HCT116 (cell line): ENCODE measurements at regions not wholly inside any gene's neighbourhood (a gene's known extent, or its start where the extent isn't known, plus 50 kb on each side); places are given as distances from the start of the nearest gene placed in this dataset.

Experiments used
- ATAC-seq: fragments of 200-7000 bp; cut with Tn5 transposase; 2 replicates; pipeline ENCODE4 v1.9.1; 2020; ENCODE audit warnings: mild to moderate bottlenecking, moderate library complexity
- BruUV-seq: library from RNA; stranded (reverse); fragments of 400-500 nt; replicated peaks from 2 replicates; lab custom pipeline; 2021; lab: Mats Ljungman, UMichigan
- CTCF ChIA-PET: fragments of 300-600 bp; sonication (Branson Sonifier 250); formaldehyde crosslinking; loops from one replicate; lab custom pipeline; 2021; ENCODE audit warnings: antibody characterized with exemption; lab: Charles Lee
- POLR2A ChIA-PET: fragments of 300-600, 350-600 bp; sonication (Branson Sonifier 250); formaldehyde crosslinking; loops from one replicate; lab custom pipeline; 2021; ENCODE audit warnings: antibody characterized with exemption; lab: Charles Lee
- RAD21 ChIA-PET, 2 experiments: fragments of 300-600 bp; sonication (Branson Sonifier 250); formaldehyde crosslinking; loops; one replicate each; lab custom pipeline; 2023; ENCODE audit warnings: low total read pairs in 2 of 2; ENCODE audit not compliant: uncharacterized antibody in 2 of 2, unreplicated experiment in 2 of 2, low non-redundant PET in 1 of 2; lab: Charles Lee
- DNase-seq: peaks from one replicate; pipeline ENCODE4 v3.0.0-alpha.2; 2010; ENCODE audit warnings: low read depth, low spot score
- H2AFZ ChIP-seq: fragments of 200-600 bp; shearing (Covaris generic), sonication (generic); 2 replicates; pipeline ENCODE4 v1.6.1; 2017; ENCODE audit warnings: low read depth, mixed run types, mixed read lengths, antibody characterized with exemption, low read length; ENCODE audit not compliant: poor library complexity, severe bottlenecking
- H3K27ac ChIP-seq: 2 replicates; pipeline ENCODE4 v1.5.1; 2012; ENCODE audit warnings: low read depth, low read length
- H3K27me3 ChIP-seq: fragments of 200-600 bp; sonication (generic); 2 replicates; pipeline ENCODE4 v1.6.1; 2016; ENCODE audit warnings: mixed run types, low read length, mixed read lengths; ENCODE audit not compliant: insufficient read depth
- H3K36me3 ChIP-seq, 2 experiments: fragments of 200-500 bp in 1 of 2; fragments of 200-600 bp in 1 of 2; sonication (Bioruptor generic) in 1 of 2; sonication (generic) in 1 of 2; 2 replicates each; pipeline versions ENCODE4 v1.5.1 to v1.6.1; 2014 to 2016; ENCODE audit warnings: low read length in 2 of 2, inconsistent platforms in 1 of 2, mixed read lengths in 1 of 2, mixed run types in 1 of 2; ENCODE audit not compliant: insufficient read depth in 2 of 2, control insufficient read depth in 1 of 2
- H3K4me1 ChIP-seq, 2 experiments: fragments of 200-600 bp in 1 of 2; sonication (generic) in 1 of 2; 2 replicates each; pipeline versions ENCODE4 v1.5.1 to v1.6.1; 2012 to 2017; ENCODE audit warnings: low read length in 2 of 2, inconsistent platforms in 1 of 2, mild to moderate bottlenecking in 1 of 2, mixed read lengths in 1 of 2, mixed run types in 1 of 2, moderate library complexity in 1 of 2; ENCODE audit not compliant: insufficient read depth in 2 of 2, control insufficient read depth in 1 of 2
- H3K4me2 ChIP-seq: fragments of 200-600 bp; sonication (generic); 2 replicates; pipeline ENCODE4 v1.6.1; 2017; ENCODE audit warnings: mixed run types, low read length, mixed read lengths
- H3K4me3 ChIP-seq, 2 experiments: fragments of 200-600 bp in 1 of 2; sonication (generic) in 1 of 2; replicated peaks in 1 of 2; 2 replicates each; pipeline ENCODE4 v1.5.1; 2011 to 2016; ENCODE audit warnings: low read length in 2 of 2, control low read depth in 1 of 2, low read depth in 1 of 2, mild to moderate bottlenecking in 1 of 2, mixed read lengths in 1 of 2, mixed run types in 1 of 2
- H3K79me2 ChIP-seq: fragments of 200-600 bp; sonication (generic); 2 replicates; pipeline ENCODE4 v1.6.1; 2017; ENCODE audit warnings: mild to moderate bottlenecking, mixed run types, low read length, moderate library complexity, mixed read lengths; ENCODE audit not compliant: insufficient read depth
- H3K9ac ChIP-seq: fragments of 200-600 bp; sonication (generic); 2 replicates; pipeline ENCODE4 v1.6.1; 2016; ENCODE audit warnings: low read length, mixed read lengths
- H3K9me2 ChIP-seq: fragments of 200-600 bp; sonication (generic), shearing (Covaris generic); 2 replicates; pipeline ENCODE4 v1.6.1; 2017; ENCODE audit warnings: mixed run types, mild to moderate bottlenecking, moderate library complexity; ENCODE audit not compliant: insufficient read depth
- H3K9me3 ChIP-seq, 2 experiments: fragments of 200-500 bp in 1 of 2; fragments of 200-600 bp in 1 of 2; sonication (Bioruptor generic) in 1 of 2; sonication (generic) in 1 of 2; 2 replicates each; pipeline ENCODE4 v1.6.1; 2014 to 2017; ENCODE audit warnings: low read length in 2 of 2, mixed read lengths in 2 of 2, inconsistent platforms in 1 of 2, low read depth in 1 of 2, mild to moderate bottlenecking in 1 of 2, mixed run types in 1 of 2, moderate library complexity in 1 of 2; ENCODE audit not compliant: control insufficient read depth in 1 of 2, insufficient read depth in 1 of 2
- H4K20me1 ChIP-seq: fragments of 200-600 bp; sonication (generic), shearing (Covaris generic); 2 replicates; pipeline ENCODE4 v1.6.1; 2017; ENCODE audit warnings: mixed run types, mild to moderate bottlenecking, moderate library complexity; ENCODE audit not compliant: insufficient read depth
- CBX3 ChIP-seq: IDR thresholded peaks from 2 replicates; pipeline ENCODE4 v1.6.1; 2012; ENCODE audit warnings: low read depth
- EGR1 ChIP-seq: IDR thresholded peaks from 2 replicates; pipeline ENCODE4 v1.6.1; 2012; ENCODE audit warnings: low read depth
- ELF1 ChIP-seq: IDR thresholded peaks from 2 replicates; pipeline ENCODE4 v1.6.1; 2012; ENCODE audit warnings: low read depth, borderline replicate concordance
- FOSL1 ChIP-seq: IDR thresholded peaks from 2 replicates; pipeline ENCODE4 v1.6.1; 2012; ENCODE audit warnings: low read depth
- JUND ChIP-seq: IDR thresholded peaks from 2 replicates; pipeline ENCODE4 v1.6.1; 2012
- MAX ChIP-seq: IDR thresholded peaks from 2 replicates; pipeline ENCODE4 v1.6.1; 2012
- POLR2A ChIP-seq: IDR thresholded peaks from 2 replicates; pipeline ENCODE4 v1.7.0; 2011; ENCODE audit warnings: borderline replicate concordance; ENCODE audit not compliant: insufficient read depth, insufficient read length; ENCODE audit errors: extremely low read depth
- RAD21 ChIP-seq: IDR thresholded peaks from 2 replicates; pipeline ENCODE4 v1.6.1; 2012; ENCODE audit warnings: low read depth, mild to moderate bottlenecking
- REST ChIP-seq: IDR thresholded peaks from 2 replicates; pipeline ENCODE4 v1.6.1; 2012; ENCODE audit warnings: low read depth
- SIN3A ChIP-seq: IDR thresholded peaks from 2 replicates; pipeline ENCODE4 v1.6.1; 2012; ENCODE audit warnings: low read depth
- SP1 ChIP-seq: IDR thresholded peaks from 2 replicates; pipeline ENCODE4 v1.6.1; 2012; ENCODE audit warnings: low read depth
- SRF ChIP-seq: IDR thresholded peaks from 2 replicates; pipeline ENCODE4 v1.6.1; 2012; ENCODE audit warnings: low read depth
- TCF7L2 ChIP-seq: IDR thresholded peaks from 2 replicates; pipeline ENCODE4 v1.7.0; 2011; ENCODE audit warnings: borderline replicate concordance, inconsistent platforms; ENCODE audit not compliant: insufficient read depth, insufficient read length; ENCODE audit errors: extremely low read depth
- YY1 ChIP-seq: IDR thresholded peaks from 2 replicates; pipeline ENCODE4 v1.6.1; 2011; ENCODE audit warnings: low read length, low read depth, moderate library complexity, mild to moderate bottlenecking; ENCODE audit not compliant: insufficient replicate concordance; ENCODE audit errors: extremely low read depth
- ZFX ChIP-seq: fragments of 450-650 bp; IDR thresholded peaks from 2 replicates; pipeline ENCODE4 v1.6.1; 2017
- ZNF274 ChIP-seq: fragments of 200-500 bp; sonication (Bioruptor generic); IDR thresholded peaks from 2 replicates; pipeline ENCODE4 v1.6.1; 2014; ENCODE audit warnings: mild to moderate bottlenecking, low read depth, low read length, inconsistent platforms
- intact Hi-C: fragments of 100-400 bp; cut with micrococcal nuclease; formaldehyde crosslinking; loops from 2 replicates; pipeline ENCODE4 v1.10.0; 2022

- Histone ChIP-seq H3K9me2 (no peaks in the 10 kb centered on the region), H3K9ac (peak overlapping the region; percentile 48)
- POLR2A ChIA-PET, result no interaction called here
These were observed 66.7 kb upstream of the ARMC2 start for GRCh38 chr6:108781419-108782100.

GRCh38 chr6:108782179-108783041 lies 65.8 kb upstream of the ARMC2 start:
- intact Hi-C loops, result loop anchor here (1.0 kb wide), 2 partner anchors 223 to 240 kb away; no protein-coding TSS in a partner anchor
- peak overlapping the region; percentile 66 for H3K4me2 ChIP-seq
- H3K36me3 ChIP-seq, result no peaks in the 10 kb centered on the region
- POLR2A ChIA-PET, result no interaction called here
- H3K4me1 ChIP-seq, result peaks cover 4 to 22% of the 10 kb centered on the region in 2 experiments; a peak in 3 of 4 replicates
- peak overlapping the region; percentile 97 for H2AFZ ChIP-seq
- H3K4me3 ChIP-seq, result peak overlapping the region; percentile 31 to 41
- ATAC-seq (peak; percentile 96), DNase-seq (peak; percentile 80)
- H3K27me3 ChIP-seq, result no peaks in the 10 kb centered on the region
- H3K9me3 ChIP-seq, result no peaks in the 10 kb centered on the region
- RAD21 ChIA-PET, result interaction anchor here in 1 of 2 experiments (0.6 kb wide), 1 partner anchor 104 kb away, joined by 5 read pairs; no protein-coding TSS in a partner anchor
- CTCF ChIA-PET, result no interaction called here
- 0 out of 2 replicates have a peak overlapping the region, but pooled peaks have one; percentile 1 for H3K27ac ChIP-seq
- H3K79me2 ChIP-seq, result no peaks in the 10 kb centered on the region
- no peaks in the 10 kb centered on the region for H3K9me2 ChIP-seq
- H4K20me1 ChIP-seq, result no peaks in the 10 kb centered on the region
- BruUV-seq, result no TSS peak
- peak overlapping the region; percentile 48 for H3K9ac ChIP-seq
- TF ChIP-seq SIN3A (peak; percentile 49; the same call in 1 of the 2 replicates), REST (no peak), SP1 (peak; percentile 32), SRF (no peak), ZNF274 (no peak), FOSL1 (peak; percentile 60), ZFX (no peak), MAX (peak; percentile 98), JUND (peak; percentile 66), POLR2A (no peak), RAD21 (peak; percentile 96), YY1 (peak; percentile 44), CBX3 (peak; percentile 91)

More at GRCh38 chr6:108781419-108782100, 66.7 kb upstream of the ARMC2 start:
- ATAC-seq (peak; percentile 7), DNase-seq (no peak)
- Histone ChIP-seq H3K4me2 (peak overlapping the region; percentile 66), H3K27me3 (no peaks in the 10 kb centered on the region), H4K20me1 (no peaks in the 10 kb centered on the region), H3K4me1 (peaks cover 4 to 22% of the 10 kb centered on the region in 2 experiments; a peak in 3 of 4 replicates), H3K4me3 (peak overlapping the region in 1 of 2 experiments; percentile 41; a peak in 2 of 4 replicates), H3K79me2 (no peaks in the 10 kb centered on the region), H3K36me3 (no peaks in the 10 kb centered on the region), H3K9me3 (no peaks in the 10 kb centered on the region), H3K27ac (no peak overlapping the region), H2AFZ (peak overlapping the region; percentile 97)
- CTCF ChIA-PET, result no interaction called here
- TF ChIP-seq EGR1 (no peak), JUND (no peak), CBX3 (no peak), TCF7L2 (no peak), ELF1 (no peak), SP1 (no peak)
- intact Hi-C loops, result loop anchor here (1.0 kb wide), 2 partner anchors 222 to 239 kb away; no protein-coding TSS in a partner anchor
- BruUV-seq, result no TSS peak
- RAD21 ChIA-PET, result interaction anchor here in 1 of 2 experiments (0.6 kb wide), 1 partner anchor 103 kb away, joined by 5 read pairs; no protein-coding TSS in a partner anchor
